Lower leg skin (tissue), 4 donors: ENCODE measurements at regions not wholly inside any gene's neighbourhood (a gene's known extent, or its start where the extent isn't known, plus 50 kb on each side); places are given as distances from the start of the nearest gene placed in this dataset.
"Not testable (repeated sequence)": the region's sequence is repeated elsewhere in the genome, so short reads cannot be mapped to it uniquely, and the experiment has no call there.

Experiments used
- DNase-seq, 2 donors: peaks; one replicate each; pipeline ENCODE4 v3.0.0-alpha.2; 2019; ENCODE audit warnings: low spot score in 2 of 2
- H3K4me3 ChIP-seq: fragments of 200-600 bp; sonication (generic); 2 replicates; pipeline ENCODE4 v1.5.1; 2017; ENCODE audit warnings: mild to moderate bottlenecking, low read depth; ENCODE audit not compliant: poor library complexity, severe bottlenecking
- CTCF ChIP-seq, 3 donors: fragments of 450-650 bp; IDR thresholded peaks; one replicate each; pipeline ENCODE4 v1.5.1; 2016; ENCODE audit warnings: antibody characterized with exemption in 3 of 3, mild to moderate bottlenecking in 3 of 3, moderate library complexity in 2 of 3
- POLR2A ChIP-seq, 2 donors: fragments of 450-650 bp; IDR thresholded peaks; one replicate each; pipeline ENCODE4 v1.6.1; 2016 to 2017; ENCODE audit warnings: antibody characterized with exemption in 2 of 2, mild to moderate bottlenecking in 1 of 2, moderate library complexity in 1 of 2
- WGBS, 2 donors: methylation state at CpG; one replicate each; pipeline ENCODE4 v1.1.5; 2018; 5-methylcytosine and 5-hydroxymethylcytosine counted together
- intact Hi-C: fragments of 100-400 bp; cut with DNase I; formaldehyde crosslinking; loops from one replicate; pipeline ENCODE4 v1.15.0; 2023; ENCODE audit warnings: low total_unique reads

GRCh38 chr4:138113819-138114400 lies 128.2 kb downstream of the SLC7A11 start:
- TF ChIP-seq POLR2A (IDR thresholded peaks at IDR 0.05) (no peak), CTCF (IDR thresholded peaks at IDR 0.05) (no peak)
- 31 to 43% methylated on average over 1 of the region's 1 CpG for WGBS, 2 donors
- intact Hi-C loops, result no loop called here

GRCh38 chr4:138112890-138113289 lies 129.3 kb downstream of the SLC7A11 start:
- DNase-seq, intact Hi-C loops, H3K4me3 ChIP-seq: not testable (repeated sequence)
- 90 to 93% methylated on average over 8 of the region's 8 CpGs for WGBS, 2 donors

More at GRCh38 chr4:138113819-138114400, 128.2 kb downstream of the SLC7A11 start:
- DNase-seq, result no peak
- H3K4me3 ChIP-seq, result no peak overlapping the region

- DNase-seq, result no peak
- 84 to 88% methylated on average over 2 of the region's 2 CpGs for WGBS, 2 donors
- intact Hi-C loops, result no loop called here
- H3K4me3 ChIP-seq, result no peak overlapping the region
- TF ChIP-seq POLR2A (IDR thresholded peaks at IDR 0.05) (no peak), CTCF (IDR thresholded peaks at IDR 0.05) (no peak)
These were observed 129.8 kb downstream of the SLC7A11 start for GRCh38 chr4:138112389-138112788.

GRCh38 chr4:138111462-138112000 lies 130.6 kb downstream of the SLC7A11 start:
- H3K4me3 ChIP-seq, result no peak overlapping the region
- 70 to 87% methylated on average over 3 of the region's 3 CpGs for WGBS, 2 donors
- intact Hi-C loops, result no loop called here
- TF ChIP-seq POLR2A (IDR thresholded peaks at IDR 0.05), result no peak
- TF ChIP-seq CTCF (IDR thresholded peaks at IDR 0.05), result no peak
- DNase-seq, result no peak

- 45 to 58% methylated on average over 1 of the region's 1 CpG for WGBS, 2 donors
- intact Hi-C loops, result no loop called here
- H3K4me3 ChIP-seq, result no peak overlapping the region
- no peak for DNase-seq
- TF ChIP-seq POLR2A (IDR thresholded peaks at IDR 0.05) (no peak), CTCF (IDR thresholded peaks at IDR 0.05) (no peak)
These were observed 131.3 kb downstream of the SLC7A11 start for GRCh38 chr4:138110815-138111214.

- H3K4me3 ChIP-seq, result no peak overlapping the region
- intact Hi-C loops, result no loop called here
- 82 to 85% methylated on average over 4 of the region's 4 CpGs for WGBS, 2 donors
- TF ChIP-seq POLR2A (IDR thresholded peaks at IDR 0.05) (no peak), CTCF (IDR thresholded peaks at IDR 0.05) (no peak)
- no peak for DNase-seq
These were observed 135.1 kb downstream of the SLC7A11 start for GRCh38 chr4:138107023-138107422.
